LoVo (cell line): ENCODE measurements at regions not wholly inside any gene's neighbourhood (a gene's known extent, or its start where the extent isn't known, plus 50 kb on each side); places are given as distances from the start of the nearest gene placed in this dataset.
A peak's percentile ranks its signal among the peaks of the same experiment; 100 is the strongest.

Experiments used
- DNase-seq: peaks from one replicate; pipeline ENCODE4 v3.0.0-alpha.2; 2016; ENCODE audit warnings: low spot score

GRCh38 chr4:176443117-176443516, 123.4 kb downstream of the SPCS3 start:
- peak; percentile 89 for DNase-seq

- peak; percentile 58 for DNase-seq
These were observed 124.1 kb downstream of the SPCS3 start for GRCh38 chr4:176443646-176444409.

- no peak for DNase-seq
These were observed 125.0 kb downstream of the SPCS3 start for GRCh38 chr4:176444741-176445140.

- DNase-seq: no peak
These were observed 129.0 kb downstream of the SPCS3 start for GRCh38 chr4:176448761-176449160.

- DNase-seq: no peak
These were observed 131.7 kb downstream of the SPCS3 start for GRCh38 chr4:176451443-176451842.

- DNase-seq: no peak
These were observed 133.3 kb downstream of the SPCS3 start for GRCh38 chr4:176453079-176453478.

- no peak for DNase-seq
These were observed 133.9 kb downstream of the SPCS3 start for GRCh38 chr4:176453658-176454057.

- no peak for DNase-seq
These were observed 145.0 kb downstream of the SPCS3 start for GRCh38 chr4:176464748-176465147.

- DNase-seq: no peak
These were observed 147.2 kb downstream of the SPCS3 start for GRCh38 chr4:176467001-176467400.

GRCh38 chr4:176469546-176469945, 149.8 kb downstream of the SPCS3 start:
- DNase-seq: no peak

- DNase-seq: no peak
These were observed 150.9 kb downstream of the SPCS3 start for GRCh38 chr4:176470671-176471070.

- no peak for DNase-seq
These were observed 155.3 kb downstream of the SPCS3 start for GRCh38 chr4:176475067-176475466.

- DNase-seq: no peak
These were observed 158.3 kb downstream of the SPCS3 start for GRCh38 chr4:176478076-176478475.

- no peak for DNase-seq
These were observed 160.0 kb downstream of the SPCS3 start for GRCh38 chr4:176479767-176480166.

GRCh38 chr4:176482972-176483371, 163.2 kb downstream of the SPCS3 start:
- DNase-seq: no peak

- no peak for DNase-seq
These were observed 164.7 kb downstream of the SPCS3 start for GRCh38 chr4:176484301-176484984.

GRCh38 chr4:176489001-176489400, 169.2 kb downstream of the SPCS3 start:
- DNase-seq: no peak

GRCh38 chr4:176492646-176493302, 173.0 kb downstream of the SPCS3 start:
- peak; percentile 39 for DNase-seq

- DNase-seq: peak; percentile 57
These were observed 179.0 kb downstream of the SPCS3 start for GRCh38 chr4:176498617-176499256.

GRCh38 chr4:176499518-176499917, 179.8 kb downstream of the SPCS3 start:
- DNase-seq: peak; percentile 66

- DNase-seq: no peak
These were observed 181.1 kb downstream of the SPCS3 start for GRCh38 chr4:176500894-176501293.

- no peak for DNase-seq
These were observed 184.4 kb downstream of the SPCS3 start for GRCh38 chr4:176504118-176504517.
